IMR-90 (cell line): ENCODE measurements at regions not wholly inside any gene's neighbourhood (a gene's known extent, or its start where the extent isn't known, plus 50 kb on each side); places are given as distances from the start of the nearest gene placed in this dataset.

ENCODE experiments used
- ATAC-seq: fragments of 200-7000 bp; cut with Tn5 transposase; 2 replicates; pipeline ENCODE4 v1.9.1; 2020; ENCODE audit warnings: low read depth, mild to moderate bottlenecking, moderate library complexity
- BruUV-seq: library from RNA; stranded (reverse); fragments of 400-500 nt; replicated peaks from 2 replicates; lab custom pipeline; 2021; lab: Mats Ljungman, UMichigan
- CTCF ChIA-PET: fragments of 300-600 bp; formaldehyde crosslinking; extraction: SDS; loops from one replicate; lab custom pipeline; 2021; ENCODE audit warnings: antibody characterized with exemption; lab: Yijun Ruan, JAX
- POLR2A ChIA-PET: fragments of 300-600 bp; sonication (Branson Sonifier 250); formaldehyde crosslinking; loops from one replicate; lab custom pipeline; 2022; ENCODE audit warnings: antibody characterized with exemption; ENCODE audit not compliant: unreplicated experiment; lab: Charles Lee
- DNase-seq: peaks from one replicate; pipeline ENCODE4 v3.0.0; 2013
- H2AFZ ChIP-seq: replicated peaks from 2 replicates; pipeline ENCODE3; 2013; ENCODE audit warnings: low read length, mild to moderate bottlenecking; ENCODE audit not compliant: poor library complexity
- H2AK5ac ChIP-seq: 2 replicates; pipeline ENCODE4 v1.6.1; 2013; ENCODE audit warnings: low read depth, low read length, inconsistent platforms
- H2AK9ac ChIP-seq: replicated peaks from 2 replicates; pipeline ENCODE3; 2013; ENCODE audit warnings: mild to moderate bottlenecking, low read depth, low read length, moderate library complexity; ENCODE audit not compliant: poor library complexity
- H2BK120ac ChIP-seq: 2 replicates; pipeline ENCODE4 v1.6.1; 2013; ENCODE audit warnings: low read depth, low read length, inconsistent platforms
- H2BK15ac ChIP-seq: 3 replicates; pipeline ENCODE4 v1.6.1; 2013; ENCODE audit warnings: low read depth, low read length, inconsistent platforms
- H2BK20ac ChIP-seq: 2 replicates; pipeline ENCODE4 v1.6.1; 2013; ENCODE audit warnings: low read depth, mild to moderate bottlenecking, inconsistent platforms, low read length, moderate library complexity
- H2BK5ac ChIP-seq: 2 replicates; pipeline ENCODE4 v1.6.1; 2013; ENCODE audit warnings: mild to moderate bottlenecking, low read depth, low read length, inconsistent platforms; ENCODE audit not compliant: poor library complexity, severe bottlenecking
- H3K14ac ChIP-seq: replicated peaks from 2 replicates; pipeline ENCODE4 v1.6.1; 2013; ENCODE audit warnings: low read depth, low read length, inconsistent platforms
- H3K18ac ChIP-seq: 2 replicates; pipeline ENCODE4 v1.6.1; 2013; ENCODE audit warnings: low read depth, low read length, control low read depth
- H3K23ac ChIP-seq: 2 replicates; pipeline ENCODE4 v1.6.1; 2013; ENCODE audit warnings: low read depth, low read length, inconsistent platforms
- H3K27ac ChIP-seq: 2 replicates; pipeline ENCODE4 v1.5.1; 2013; ENCODE audit warnings: mild to moderate bottlenecking, control low read depth, low read length; ENCODE audit not compliant: insufficient read depth
- H3K27me3 ChIP-seq: 2 replicates; pipeline ENCODE4 v1.6.1; 2013; ENCODE audit warnings: low read length; ENCODE audit not compliant: control insufficient read depth, insufficient read depth
- H3K36me3 ChIP-seq: 2 replicates; pipeline ENCODE4 v1.6.1; 2013; ENCODE audit warnings: low read length, mixed read lengths; ENCODE audit not compliant: control insufficient read depth, insufficient read depth
- H3K4ac ChIP-seq: 2 replicates; pipeline ENCODE4 v1.6.1; 2013; ENCODE audit warnings: low read depth, low read length, inconsistent platforms
- H3K4me1 ChIP-seq: 2 replicates; pipeline ENCODE4 v1.6.1; 2013; ENCODE audit warnings: low read length, mixed read lengths; ENCODE audit not compliant: control insufficient read depth, insufficient read depth
- H3K4me2 ChIP-seq: 2 replicates; pipeline ENCODE4 v1.6.1; 2013; ENCODE audit warnings: low read depth, mild to moderate bottlenecking, control low read depth, low read length, moderate library complexity
- H3K4me3 ChIP-seq: 2 replicates; pipeline ENCODE4 v1.5.1; 2013; ENCODE audit warnings: low read depth, mild to moderate bottlenecking, control low read depth, low read length, moderate library complexity; ENCODE audit not compliant: insufficient read depth
- H3K56ac ChIP-seq: 2 replicates; pipeline ENCODE4 v1.6.1; 2013; ENCODE audit warnings: low read length, inconsistent platforms; ENCODE audit not compliant: insufficient read depth; ENCODE audit errors: extremely low read depth
- H3K79me1 ChIP-seq, 2 experiments: 2 replicates each; pipeline ENCODE4 v1.6.1; 2013; ENCODE audit warnings: low read length in 2 of 2, inconsistent platforms in 1 of 2, low read depth in 1 of 2
- H3K9ac ChIP-seq: 2 replicates; pipeline ENCODE4 v1.6.1; 2013; ENCODE audit warnings: low read depth, low read length, control low read depth
- H3K9me1 ChIP-seq: 2 replicates; pipeline ENCODE4 v1.6.1; 2013; ENCODE audit warnings: low read length, inconsistent platforms; ENCODE audit not compliant: insufficient read depth
- H3K9me3 ChIP-seq: 2 replicates; pipeline ENCODE4 v1.6.1; 2013; ENCODE audit warnings: low read length; ENCODE audit not compliant: control insufficient read depth, insufficient read depth
- H4K20me1 ChIP-seq: 2 replicates; pipeline ENCODE4 v1.6.1; 2013; ENCODE audit warnings: low read length, inconsistent platforms; ENCODE audit not compliant: insufficient read depth
- H4K5ac ChIP-seq: 2 replicates; pipeline ENCODE4 v1.6.1; 2013; ENCODE audit warnings: mild to moderate bottlenecking, low read depth, low read length, control low read depth
- H4K8ac ChIP-seq, 2 experiments: 2 replicates each; pipeline ENCODE4 v1.6.1; 2013; ENCODE audit warnings: low read depth in 2 of 2, low read length in 2 of 2, control low read depth in 1 of 2, inconsistent platforms in 1 of 2
- H4K91ac ChIP-seq: 2 replicates; pipeline ENCODE4 v1.6.1; 2013; ENCODE audit warnings: low read depth, low read length, inconsistent platforms; ENCODE audit not compliant: insufficient read depth
- BHLHE40 ChIP-seq: fragments of 150-350 bp; IDR thresholded peaks from 2 replicates; pipeline ENCODE4 v1.6.1; 2016; ENCODE audit warnings: mild to moderate bottlenecking, low read depth, low read length
- CEBPB ChIP-seq: IDR thresholded peaks from 2 replicates; pipeline ENCODE4 v1.6.1; 2012; ENCODE audit warnings: low read depth, low read length, improper control_type of control experiment
- CHD1 ChIP-seq: IDR thresholded peaks from 2 replicates; pipeline ENCODE4 v1.6.1; 2012; ENCODE audit warnings: low read depth, low read length, improper control_type of control experiment
- FOS ChIP-seq: fragments of 150-350 bp; IDR thresholded peaks from 2 replicates; pipeline ENCODE4 v1.6.1; 2016; ENCODE audit warnings: low read depth, low read length
- MAFK ChIP-seq: IDR thresholded peaks from 2 replicates; pipeline ENCODE4 v1.6.1; 2012; ENCODE audit warnings: low read depth, low read length, improper control_type of control experiment
- MAZ ChIP-seq: IDR thresholded peaks from 2 replicates; pipeline ENCODE4 v1.6.1; 2012; ENCODE audit warnings: low read depth, mild to moderate bottlenecking, low read length, improper control_type of control experiment, moderate library complexity, borderline replicate concordance
- MXI1 ChIP-seq: IDR thresholded peaks from 2 replicates; pipeline ENCODE4 v1.6.1; 2012; ENCODE audit warnings: low read depth, mild to moderate bottlenecking, low read length, moderate library complexity, borderline replicate concordance
- NFE2L2 ChIP-seq: fragments of 150-350 bp; IDR thresholded peaks from 2 replicates; pipeline ENCODE4 v1.6.1; 2016; ENCODE audit warnings: low read depth, mild to moderate bottlenecking, low read length
- RAD21 ChIP-seq: IDR thresholded peaks from 2 replicates; pipeline ENCODE4 v1.6.1; 2012; ENCODE audit warnings: low read length, improper control_type of control experiment
- RFX5 ChIP-seq: IDR thresholded peaks from 2 replicates; pipeline ENCODE4 v1.8.0; 2012; ENCODE audit warnings: low read depth, mild to moderate bottlenecking, low read length, moderate library complexity
- WGBS, 2 experiments: methylation state at CpG; one replicate each; pipeline versions ENCODE4 v1.1.5 to v1.1.7; 2013; ENCODE audit warnings: missing lambda C conversion rate in 2 of 2; ENCODE audit not compliant: insufficient read length in 1 of 2; ENCODE audit errors: extremely low coverage in 2 of 2; 5-methylcytosine and 5-hydroxymethylcytosine counted together
- dilution Hi-C: fragments of 300-500 bp; cut with HindIII; formaldehyde crosslinking; loops from one replicate; pipeline ENCODE4 v1.14.3; 2018; ENCODE audit warnings: low sequenced_read_pairs; ENCODE audit not compliant: unreplicated experiment
- in situ Hi-C: fragments of 300-500 bp; cut with MboI; formaldehyde crosslinking; loops from 3 replicates; pipeline ENCODE4 v1.14.3; 2019; ENCODE audit warnings: low sequenced_read_pairs, inconsistent platforms, mixed read lengths
- intact Hi-C: fragments of 100-400 bp; cut with micrococcal nuclease; formaldehyde crosslinking; loops from 2 replicates; pipeline ENCODE4 v1.10.0; 2022
- TF ChIP-seq, protein P1 (sequence below): conservative IDR thresholded peaks from 2 replicates; pipeline ENCODE4 v1.5.1; 2012; ENCODE audit warnings: mild to moderate bottlenecking, low read depth, low read length, improper control_type of control experiment
- TF ChIP-seq, protein P2 (sequence below): fragments of 150-350 bp; IDR thresholded peaks from 2 replicates; pipeline ENCODE4 v1.6.1; 2017; ENCODE audit warnings: mild to moderate bottlenecking, antibody characterized with exemption, low read length, low read depth

DNA sequence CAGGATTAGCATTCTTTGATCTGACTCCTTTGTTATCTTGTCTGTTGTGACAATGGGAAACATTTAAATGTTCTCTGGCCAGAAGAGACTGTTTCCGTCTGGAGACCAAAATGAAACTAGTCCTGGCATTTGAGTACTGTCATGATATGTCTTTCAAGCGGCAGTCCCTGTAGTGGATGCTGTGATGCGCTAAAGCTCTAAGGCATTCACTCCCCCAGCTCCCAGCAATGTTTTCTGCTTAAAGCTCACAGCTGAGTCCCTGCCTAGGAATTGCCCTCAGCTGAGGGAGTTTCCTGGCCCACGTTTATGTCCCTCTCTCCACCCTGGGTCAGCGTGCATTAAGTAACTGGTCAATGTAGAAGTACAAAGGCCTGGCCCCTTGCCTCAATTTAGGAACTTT is 109.4 kb downstream of the UCHL5 start:
- BruUV-seq = no TSS peak
- H3K9me3 ChIP-seq = no peaks in the 10 kb centered on the region

More for the DNA sequence above, 109.4 kb downstream of the UCHL5 start:
- Histone ChIP-seq H3K27ac (no peak overlapping the region), H3K4me3 (no peak overlapping the region), H3K14ac (no peak overlapping the region), H3K9me1 (no peaks in the 10 kb centered on the region; the same call in 1 of the 2 replicates), H3K27me3 (no peaks in the 10 kb centered on the region), H3K18ac (no peak overlapping the region), H2BK120ac (no peak overlapping the region), H2BK5ac (no peak overlapping the region), H3K56ac (no peak overlapping the region), H3K79me1 (no peaks in the 10 kb centered on the region), H2AK9ac (no peak overlapping the region), H2AK5ac (no peak overlapping the region), H4K91ac (no peak overlapping the region), H3K36me3 (no peaks in the 10 kb centered on the region), H3K4ac (no peak overlapping the region), H4K8ac (no peak overlapping the region), H2AFZ (no peak overlapping the region), H4K20me1 (no peaks in the 10 kb centered on the region), H4K5ac (no peak overlapping the region), H3K23ac (no peak overlapping the region), H3K4me1 (peaks cover 3% of the 10 kb centered on the region; the same call in 1 of the 2 replicates), H2BK15ac (no peak overlapping the region), H2BK20ac (no peak overlapping the region), H3K9ac (no peak overlapping the region), H3K4me2 (no peak overlapping the region)
- ChIA-PET POLR2A (no interaction called here), CTCF (no interaction called here)
- ATAC-seq (no peak), DNase-seq (no peak)
- in situ Hi-C loops = no loop called here
- WGBS, 2 experiments = no CpG with 5 or more reads among the region's 5 CpGs
- intact Hi-C loops = loop anchor here (5.0 kb wide), 1 partner anchor 53 kb away; no protein-coding TSS in a partner anchor
- dilution Hi-C loops = no loop called here
- TF ChIP-seq, protein P1, sequence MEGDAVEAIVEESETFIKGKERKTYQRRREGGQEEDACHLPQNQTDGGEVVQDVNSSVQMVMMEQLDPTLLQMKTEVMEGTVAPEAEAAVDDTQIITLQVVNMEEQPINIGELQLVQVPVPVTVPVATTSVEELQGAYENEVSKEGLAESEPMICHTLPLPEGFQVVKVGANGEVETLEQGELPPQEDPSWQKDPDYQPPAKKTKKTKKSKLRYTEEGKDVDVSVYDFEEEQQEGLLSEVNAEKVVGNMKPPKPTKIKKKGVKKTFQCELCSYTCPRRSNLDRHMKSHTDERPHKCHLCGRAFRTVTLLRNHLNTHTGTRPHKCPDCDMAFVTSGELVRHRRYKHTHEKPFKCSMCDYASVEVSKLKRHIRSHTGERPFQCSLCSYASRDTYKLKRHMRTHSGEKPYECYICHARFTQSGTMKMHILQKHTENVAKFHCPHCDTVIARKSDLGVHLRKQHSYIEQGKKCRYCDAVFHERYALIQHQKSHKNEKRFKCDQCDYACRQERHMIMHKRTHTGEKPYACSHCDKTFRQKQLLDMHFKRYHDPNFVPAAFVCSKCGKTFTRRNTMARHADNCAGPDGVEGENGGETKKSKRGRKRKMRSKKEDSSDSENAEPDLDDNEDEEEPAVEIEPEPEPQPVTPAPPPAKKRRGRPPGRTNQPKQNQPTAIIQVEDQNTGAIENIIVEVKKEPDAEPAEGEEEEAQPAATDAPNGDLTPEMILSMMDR = no peak
- no peak for TF ChIP-seq RFX5
- TF ChIP-seq, protein P2, sequence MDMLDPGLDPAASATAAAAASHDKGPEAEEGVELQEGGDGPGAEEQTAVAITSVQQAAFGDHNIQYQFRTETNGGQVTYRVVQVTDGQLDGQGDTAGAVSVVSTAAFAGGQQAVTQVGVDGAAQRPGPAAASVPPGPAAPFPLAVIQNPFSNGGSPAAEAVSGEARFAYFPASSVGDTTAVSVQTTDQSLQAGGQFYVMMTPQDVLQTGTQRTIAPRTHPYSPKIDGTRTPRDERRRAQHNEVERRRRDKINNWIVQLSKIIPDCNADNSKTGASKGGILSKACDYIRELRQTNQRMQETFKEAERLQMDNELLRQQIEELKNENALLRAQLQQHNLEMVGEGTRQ = no peak
- TF ChIP-seq FOS = no peak
- TF ChIP-seq MAFK = no peak
- no peak for TF ChIP-seq CEBPB
- no peak for TF ChIP-seq RAD21
- no peak for TF ChIP-seq MAZ
- no peak for TF ChIP-seq BHLHE40
- no peak for TF ChIP-seq CHD1
- TF ChIP-seq NFE2L2 = no peak
- no peak for TF ChIP-seq MXI1
